ENCODE measurements at regions not wholly inside any gene's neighbourhood (a gene's known extent, or its start where the extent isn't known, plus 50 kb on each side); places are given as distances from the start of the nearest gene placed in this dataset.

DNA sequence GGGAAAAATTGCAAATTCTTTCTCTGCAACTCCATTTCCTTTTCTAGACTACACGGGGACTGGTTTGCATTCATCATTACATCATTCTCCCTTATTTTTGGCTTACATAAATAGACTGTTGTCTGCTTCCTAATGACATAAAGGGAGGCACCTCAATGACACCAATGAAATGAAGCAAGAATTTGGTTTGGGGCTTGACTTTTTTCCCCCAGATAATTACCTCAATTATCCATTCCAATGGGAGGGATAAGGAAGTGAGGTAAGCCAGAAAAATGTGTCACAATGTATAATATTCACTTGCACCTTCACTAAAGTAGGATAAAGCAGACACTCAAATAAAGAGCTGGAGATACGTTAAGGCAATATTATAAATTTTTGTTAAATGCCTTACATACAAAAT, 240.6 kb upstream of the GRIP1 start:
- Mint-ChIP-seq H3K9me3 (no peaks in the 10 kb centered on the region), H3K27me3 (ENCODE audit: low read depth in 2 of 2) (no peaks in the 10 kb centered on the region), H3K4me1 (no peaks in the 10 kb centered on the region), H3K4me3 (no peak overlapping the region), H3K27ac (no peak overlapping the region), H3K36me3 (no peaks in the 10 kb centered on the region)
- H3K27ac ChIP-seq (ENCODE audit: low read length) = no peak overlapping the region
- ATAC-seq (no peak), DNase-seq (no peak)
- intact Hi-C loops (cut with micrococcal nuclease) = no loop called here
- H3K4me3 ChIP-seq (ENCODE audit: low read length) = no peak overlapping the region
- no peaks in the 10 kb centered on the region for H3K27me3 ChIP-seq (ENCODE audit: control insufficient read depth, insufficient read depth, low read length)
- TF ChIP-seq, protein P1, sequence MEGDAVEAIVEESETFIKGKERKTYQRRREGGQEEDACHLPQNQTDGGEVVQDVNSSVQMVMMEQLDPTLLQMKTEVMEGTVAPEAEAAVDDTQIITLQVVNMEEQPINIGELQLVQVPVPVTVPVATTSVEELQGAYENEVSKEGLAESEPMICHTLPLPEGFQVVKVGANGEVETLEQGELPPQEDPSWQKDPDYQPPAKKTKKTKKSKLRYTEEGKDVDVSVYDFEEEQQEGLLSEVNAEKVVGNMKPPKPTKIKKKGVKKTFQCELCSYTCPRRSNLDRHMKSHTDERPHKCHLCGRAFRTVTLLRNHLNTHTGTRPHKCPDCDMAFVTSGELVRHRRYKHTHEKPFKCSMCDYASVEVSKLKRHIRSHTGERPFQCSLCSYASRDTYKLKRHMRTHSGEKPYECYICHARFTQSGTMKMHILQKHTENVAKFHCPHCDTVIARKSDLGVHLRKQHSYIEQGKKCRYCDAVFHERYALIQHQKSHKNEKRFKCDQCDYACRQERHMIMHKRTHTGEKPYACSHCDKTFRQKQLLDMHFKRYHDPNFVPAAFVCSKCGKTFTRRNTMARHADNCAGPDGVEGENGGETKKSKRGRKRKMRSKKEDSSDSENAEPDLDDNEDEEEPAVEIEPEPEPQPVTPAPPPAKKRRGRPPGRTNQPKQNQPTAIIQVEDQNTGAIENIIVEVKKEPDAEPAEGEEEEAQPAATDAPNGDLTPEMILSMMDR (IDR thresholded peaks at IDR 0.05) = no peak
- H3K36me3 ChIP-seq (ENCODE audit: control insufficient read depth, insufficient read depth, low read length) = no peaks in the 10 kb centered on the region
- 82% methylated on average over 1 of the region's 2 CpGs for WGBS (ENCODE audit: insufficient coverage)
- no peaks in the 10 kb centered on the region for H3K9me3 ChIP-seq (ENCODE audit: control insufficient read depth, insufficient read depth, low read length)
- no peaks in the 10 kb centered on the region for H3K4me1 ChIP-seq (ENCODE audit: control insufficient read depth, insufficient read depth, low read length)

DNA sequence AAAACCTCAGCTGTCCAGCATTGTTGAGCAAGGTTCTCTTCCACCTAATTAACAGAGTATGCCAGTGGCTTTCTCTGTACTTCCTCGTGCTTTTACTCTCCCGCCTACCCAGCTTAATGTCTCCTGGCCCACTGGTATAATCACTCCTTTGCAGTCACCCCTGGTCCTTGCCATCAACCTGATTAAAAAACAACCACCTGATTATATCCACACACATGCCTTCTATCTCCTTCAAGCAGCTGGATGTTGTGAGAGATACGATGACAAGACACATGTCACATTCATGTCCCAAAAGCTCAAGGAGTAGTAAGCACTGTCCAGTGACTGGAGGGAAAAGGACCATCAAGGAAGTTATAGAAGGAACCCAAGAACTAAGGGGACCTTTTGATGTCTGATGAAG, 241.3 kb upstream of the GRIP1 start:
- WGBS (ENCODE audit: insufficient coverage) = 88% methylated on average over 2 of the region's 3 CpGs
- intact Hi-C loops (cut with micrococcal nuclease) = no loop called here
- no peaks in the 10 kb centered on the region for H3K4me1 ChIP-seq (ENCODE audit: control insufficient read depth, insufficient read depth, low read length)
- DNase-seq (no peak), ATAC-seq (no peak)
- Mint-ChIP-seq H3K4me3 (no peak overlapping the region), H3K9me3 (no peaks in the 10 kb centered on the region), H3K27ac (no peak overlapping the region), H3K27me3 (ENCODE audit: low read depth in 2 of 2) (no peaks in the 10 kb centered on the region), H3K36me3 (no peaks in the 10 kb centered on the region), H3K4me1 (peaks cover 0 to 3% of the 10 kb centered on the region in 2 donors)
- H3K4me3 ChIP-seq (ENCODE audit: low read length) = no peak overlapping the region
- no peaks in the 10 kb centered on the region for H3K36me3 ChIP-seq (ENCODE audit: control insufficient read depth, insufficient read depth, low read length)
- TF ChIP-seq, protein P1 (IDR thresholded peaks at IDR 0.05) = no peak
- H3K27ac ChIP-seq (ENCODE audit: low read length) = no peak overlapping the region
- H3K9me3 ChIP-seq (ENCODE audit: control insufficient read depth, insufficient read depth, low read length) = no peaks in the 10 kb centered on the region
- no peaks in the 10 kb centered on the region for H3K27me3 ChIP-seq (ENCODE audit: control insufficient read depth, insufficient read depth, low read length)

DNA sequence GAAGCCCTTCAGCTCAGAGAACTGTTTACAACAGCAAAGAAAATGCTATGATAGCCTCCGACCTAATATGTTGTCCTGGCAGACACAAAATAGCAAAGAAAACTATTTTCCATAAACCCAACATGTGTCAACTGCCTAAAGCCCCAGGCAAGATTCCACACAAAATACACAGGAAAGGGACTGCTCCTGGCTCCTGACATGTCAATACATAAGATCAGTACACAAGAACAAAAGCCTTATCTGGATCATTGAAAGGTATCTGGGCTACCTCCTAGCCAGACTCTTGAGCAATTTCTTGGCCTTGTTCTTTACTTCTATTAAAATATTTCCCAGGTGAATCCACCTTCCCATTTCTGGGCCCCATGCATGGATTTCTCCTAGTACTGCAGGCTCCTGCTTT, 242.3 kb upstream of the GRIP1 start:
- Histone ChIP-seq H3K9me3 (ENCODE audit: control insufficient read depth, insufficient read depth, low read length) (no peaks in the 10 kb centered on the region), H3K27ac (ENCODE audit: low read length) (no peak overlapping the region), H3K4me3 (ENCODE audit: low read length) (no peak overlapping the region), H3K27me3 (ENCODE audit: control insufficient read depth, insufficient read depth, low read length) (no peaks in the 10 kb centered on the region), H3K4me1 (ENCODE audit: control insufficient read depth, insufficient read depth, low read length) (no peaks in the 10 kb centered on the region), H3K36me3 (ENCODE audit: control insufficient read depth, insufficient read depth, low read length) (no peaks in the 10 kb centered on the region)
- no peaks in the 10 kb centered on the region for H3K9me3 Mint-ChIP-seq
- no peaks in the 10 kb centered on the region for H3K36me3 Mint-ChIP-seq
- no peak for DNase-seq
- peaks cover 0 to 5% of the 10 kb centered on the region in 2 donors for H3K4me1 Mint-ChIP-seq
- intact Hi-C loops (cut with micrococcal nuclease) = no loop called here
- WGBS (ENCODE audit: insufficient coverage) = 85% methylated on average over 1 of the region's 1 CpG
- no peak for ATAC-seq
- H3K27ac Mint-ChIP-seq = no peak overlapping the region
- no peak overlapping the region for H3K4me3 Mint-ChIP-seq
- no peaks in the 10 kb centered on the region for H3K27me3 Mint-ChIP-seq (ENCODE audit: low read depth in 2 of 2)
- TF ChIP-seq, protein P1 (IDR thresholded peaks at IDR 0.05) = no peak

DNA sequence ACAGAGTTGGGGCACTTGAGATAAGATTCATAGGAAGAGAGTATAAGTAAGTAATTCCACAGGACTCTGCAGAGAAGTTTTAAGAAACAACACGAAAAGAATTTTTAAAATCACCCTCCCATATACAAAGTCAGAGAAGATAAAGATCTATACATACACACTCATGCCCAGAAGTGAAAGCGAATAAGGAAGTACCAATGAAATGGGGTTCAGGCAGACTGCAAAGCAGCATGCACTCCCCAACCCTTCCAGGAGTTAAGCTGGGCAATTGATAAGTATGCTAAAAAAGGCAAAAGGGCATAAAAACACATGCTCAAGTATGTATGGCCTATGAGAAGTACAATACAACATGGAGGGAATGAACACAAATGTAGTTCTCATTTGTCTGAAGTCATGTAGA, 246.2 kb upstream of the GRIP1 start:
- H3K27ac Mint-ChIP-seq = no peak overlapping the region
- H3K27ac ChIP-seq (ENCODE audit: low read length) = no peak overlapping the region
- H3K9me3 ChIP-seq (ENCODE audit: control insufficient read depth, insufficient read depth, low read length) = no peaks in the 10 kb centered on the region
- no peaks in the 10 kb centered on the region for H3K9me3 Mint-ChIP-seq
- TF ChIP-seq, protein P1 (IDR thresholded peaks at IDR 0.05) = no peak
- H3K36me3 Mint-ChIP-seq = no peaks in the 10 kb centered on the region
- DNase-seq = peak in 1 of 2 donors; percentile 8
- intact Hi-C loops (cut with micrococcal nuclease) = no loop called here
- H3K4me3 ChIP-seq (ENCODE audit: low read length) = no peak overlapping the region
- WGBS (ENCODE audit: insufficient coverage) = 23% methylated on average over 2 of the region's 2 CpGs
- no peaks in the 10 kb centered on the region for H3K36me3 ChIP-seq (ENCODE audit: control insufficient read depth, insufficient read depth, low read length)
- H3K4me3 Mint-ChIP-seq = no peak overlapping the region
- H3K4me1 Mint-ChIP-seq = peaks cover 0 to 5% of the 10 kb centered on the region in 2 donors
- no peaks in the 10 kb centered on the region for H3K27me3 Mint-ChIP-seq (ENCODE audit: low read depth in 2 of 2)
- no peaks in the 10 kb centered on the region for H3K27me3 ChIP-seq (ENCODE audit: control insufficient read depth, insufficient read depth, low read length)
- no peak for ATAC-seq
- no peaks in the 10 kb centered on the region for H3K4me1 ChIP-seq (ENCODE audit: control insufficient read depth, insufficient read depth, low read length)
